Natural killer cell (primary cell): ENCODE measurements at regions not wholly inside any gene's neighbourhood (a gene's known extent, or its start where the extent isn't known, plus 50 kb on each side); places are given as distances from the start of the nearest gene placed in this dataset.

Experiments
- ATAC-seq, 3 donors: fragments of 150-1000 bp in 2 of 3; fragments of 200-7000 bp in 1 of 3; cut with Tn5 transposase; 1 replicate in 1 of 3; 2 replicates in 2 of 3; pipeline ENCODE4 v1.10.0; 2021; ENCODE audit warnings: mild to moderate bottlenecking in 2 of 3, moderate library complexity in 2 of 3
- DNase-seq, 2 donors: peaks; one replicate each; pipeline versions ENCODE4 v3.0.0 to v3.0.0-alpha.2; 2013 to 2021; ENCODE audit warnings: mixed read lengths in 1 of 2
- H3K27ac ChIP-seq: one replicate; pipeline ENCODE4 v1.5.1; 2013; ENCODE audit warnings: mild to moderate bottlenecking, low read length
- H3K27me3 ChIP-seq: one replicate; pipeline ENCODE4 v1.6.1; 2013; ENCODE audit warnings: low read length; ENCODE audit not compliant: control insufficient read depth, insufficient read depth
- H3K36me3 ChIP-seq: one replicate; pipeline ENCODE4 v1.6.1; 2013; ENCODE audit warnings: low read length; ENCODE audit not compliant: control insufficient read depth, insufficient read depth
- H3K4me1 ChIP-seq: one replicate; pipeline ENCODE4 v1.6.1; 2013; ENCODE audit warnings: low read length; ENCODE audit not compliant: control insufficient read depth, insufficient read depth
- H3K4me3 ChIP-seq: one replicate; pipeline ENCODE4 v1.5.1; 2013; ENCODE audit warnings: low read length
- H3K9me3 ChIP-seq: one replicate; pipeline ENCODE4 v1.6.1; 2013; ENCODE audit warnings: low read length; ENCODE audit not compliant: control insufficient read depth, insufficient read depth
- H3K27ac Mint-ChIP-seq, 2 donors: one replicate each; pipeline ENCODE4 v1.8.0; 2022; ENCODE audit warnings: mild to moderate bottlenecking in 2 of 2, mixed read lengths in 2 of 2, moderate library complexity in 1 of 2
- H3K27me3 Mint-ChIP-seq, 2 donors: one replicate each; pipeline ENCODE4 v1.8.0; 2022; ENCODE audit warnings: low read depth in 2 of 2, mixed read lengths in 2 of 2
- H3K36me3 Mint-ChIP-seq: one replicate; pipeline ENCODE4 v1.8.0; 2022; ENCODE audit warnings: mixed read lengths
- H3K4me1 Mint-ChIP-seq, 2 donors: one replicate each; pipeline ENCODE4 v1.8.0; 2022; ENCODE audit warnings: mixed read lengths in 2 of 2
- H3K4me3 Mint-ChIP-seq: one replicate; pipeline ENCODE4 v1.8.0; 2022; ENCODE audit warnings: mild to moderate bottlenecking, moderate library complexity, mixed read lengths
- H3K9me3 Mint-ChIP-seq, 2 donors: one replicate each; pipeline ENCODE4 v1.8.0; 2022; ENCODE audit warnings: mixed read lengths in 2 of 2
- CTCF ChIP-seq: fragments of 200-600 bp; IDR thresholded peaks from one replicate; pipeline ENCODE4 v1.8.0; 2022; ENCODE audit warnings: antibody characterized with exemption
- whole genome bisulfite sequencing: methylation state at CpG from one replicate; pipeline ENCODE4 v1.1.7; 2013; ENCODE audit warnings: missing lambda C conversion rate; ENCODE audit not compliant: insufficient coverage; 5-methylcytosine and 5-hydroxymethylcytosine counted together
- intact Hi-C: fragments of 100-400 bp; cut with micrococcal nuclease; formaldehyde crosslinking; loops from one replicate; pipeline ENCODE4 v1.14.2; 2022

GRCh38 chr2:144675731-144676130 lies 155.8 kb upstream of the ZEB2 start:
- Mint-ChIP-seq H3K9me3 (no peaks in the 10 kb centered on the region), H3K27me3 (peaks cover 0 to 7% of the 10 kb centered on the region in 2 donors), H3K27ac (no peak overlapping the region), H3K4me3 (no peak overlapping the region), H3K4me1 (peaks cover 0 to 4% of the 10 kb centered on the region in 2 donors), H3K36me3 (no peaks in the 10 kb centered on the region)
- intact Hi-C loops = no loop called here
- H3K4me1 ChIP-seq = no peaks in the 10 kb centered on the region
- no peak for TF ChIP-seq CTCF
- H3K4me3 ChIP-seq = no peak overlapping the region
- ATAC-seq = no peak
- H3K27ac ChIP-seq = no peak overlapping the region
- 94% methylated on average over 3 of the region's 3 CpGs for WGBS
- H3K9me3 ChIP-seq = no peaks in the 10 kb centered on the region
- no peaks in the 10 kb centered on the region for H3K36me3 ChIP-seq
- DNase-seq = no peak
- H3K27me3 ChIP-seq = no peaks in the 10 kb centered on the region

- peaks cover 0 to 4% of the 10 kb centered on the region in 2 donors for H3K4me1 Mint-ChIP-seq
- ATAC-seq (no peak), DNase-seq (no peak)
- peaks cover 0 to 7% of the 10 kb centered on the region in 2 donors for H3K27me3 Mint-ChIP-seq
- Histone ChIP-seq H3K4me3 (no peak overlapping the region), H3K27ac (no peak overlapping the region), H3K9me3 (no peaks in the 10 kb centered on the region), H3K4me1 (no peaks in the 10 kb centered on the region), H3K36me3 (no peaks in the 10 kb centered on the region), H3K27me3 (no peaks in the 10 kb centered on the region)
- no peak overlapping the region for H3K27ac Mint-ChIP-seq
- H3K9me3 Mint-ChIP-seq = no peaks in the 10 kb centered on the region
- WGBS = 97% methylated on average over 2 of the region's 3 CpGs
- intact Hi-C loops = no loop called here
- H3K4me3 Mint-ChIP-seq = no peak overlapping the region
- no peak for TF ChIP-seq CTCF
- no peaks in the 10 kb centered on the region for H3K36me3 Mint-ChIP-seq
These were observed 155.4 kb upstream of the ZEB2 start for GRCh38 chr2:144675331-144675730.

GRCh38 chr2:144674071-144674470 lies 154.2 kb upstream of the ZEB2 start:
- H3K27ac Mint-ChIP-seq = no peak overlapping the region
- peaks cover 9 to 11% of the 10 kb centered on the region in 2 donors for H3K4me1 Mint-ChIP-seq
- ATAC-seq = no peak
- H3K9me3 Mint-ChIP-seq = no peaks in the 10 kb centered on the region
- no peak overlapping the region for H3K4me3 Mint-ChIP-seq
- no peak for DNase-seq
- no peaks in the 10 kb centered on the region for H3K36me3 Mint-ChIP-seq
- intact Hi-C loops = no loop called here
- peaks cover 0 to 7% of the 10 kb centered on the region in 2 donors for H3K27me3 Mint-ChIP-seq
- TF ChIP-seq CTCF = no peak
- Histone ChIP-seq H3K27me3 (no peaks in the 10 kb centered on the region), H3K27ac (no peak overlapping the region), H3K36me3 (no peaks in the 10 kb centered on the region), H3K4me3 (no peak overlapping the region), H3K9me3 (no peaks in the 10 kb centered on the region), H3K4me1 (no peaks in the 10 kb centered on the region)

- no peaks in the 10 kb centered on the region for H3K36me3 ChIP-seq
- H3K9me3 Mint-ChIP-seq = no peaks in the 10 kb centered on the region
- 84% methylated on average over 3 of the region's 3 CpGs for WGBS
- intact Hi-C loops = no loop called here
- H3K27ac ChIP-seq = no peak overlapping the region
- no peaks in the 10 kb centered on the region for H3K27me3 ChIP-seq
- no peak for ATAC-seq
- peaks cover 0 to 7% of the 10 kb centered on the region in 2 donors for H3K27me3 Mint-ChIP-seq
- no peak overlapping the region for H3K27ac Mint-ChIP-seq
- no peak overlapping the region for H3K4me3 ChIP-seq
- H3K9me3 ChIP-seq = no peaks in the 10 kb centered on the region
- no peaks in the 10 kb centered on the region for H3K4me1 ChIP-seq
- H3K36me3 Mint-ChIP-seq = no peaks in the 10 kb centered on the region
- H3K4me3 Mint-ChIP-seq = no peak overlapping the region
- H3K4me1 Mint-ChIP-seq = peaks cover 11 to 14% of the 10 kb centered on the region in 2 donors
- no peak for DNase-seq
- TF ChIP-seq CTCF = no peak
These were observed 153.5 kb upstream of the ZEB2 start for GRCh38 chr2:144673456-144673855.
